H54 (cell line): ENCODE measurements at regions not wholly inside any gene's neighbourhood (a gene's known extent, or its start where the extent isn't known, plus 50 kb on each side); places are given as distances from the start of the nearest gene placed in this dataset.

ENCODE experiments used
- DNase-seq: peaks from one replicate; pipeline ENCODE4 v3.0.0; 2011; ENCODE audit warnings: low spot score, mixed read lengths; ENCODE audit not compliant: insufficient read length
- FAIRE-seq: peaks from 3 replicates; lab custom pipeline; 2011; peaks lifted over from hg19 to GRCh38; lab: Jason Lieb, UNC
- POLR2A ChIP-seq: IDR thresholded peaks from 2 replicates; pipeline ENCODE4 v1.6.1; 2011; ENCODE audit warnings: low read depth, mild to moderate bottlenecking, low read length

- no peak for TF ChIP-seq POLR2A
- no peak for FAIRE-seq
- DNase-seq, result no peak
Measured at GRCh38 chr4:126262665-126263064, 947.9 kb downstream of the FAT4 start.

- DNase-seq (peak; percentile 1), FAIRE-seq (peak; percentile 20)
- no peak for TF ChIP-seq POLR2A
Measured at GRCh38 chr4:126264839-126265238, 950.1 kb downstream of the FAT4 start.

GRCh38 chr4:126265888-126266287, 951.1 kb downstream of the FAT4 start:
- DNase-seq (no peak), FAIRE-seq (no peak)
- no peak for TF ChIP-seq POLR2A

- FAIRE-seq, result no peak
- TF ChIP-seq POLR2A, result no peak
- no peak for DNase-seq
Measured at GRCh38 chr4:126267689-126268088, 952.9 kb downstream of the FAT4 start.

- FAIRE-seq (no peak), DNase-seq (no peak)
- TF ChIP-seq POLR2A, result no peak
Measured at GRCh38 chr4:126268106-126268505, 953.4 kb downstream of the FAT4 start.

- no peak for TF ChIP-seq POLR2A
- DNase-seq, result no peak
- FAIRE-seq, result no peak
Measured at GRCh38 chr4:126269106-126269505, 954.4 kb downstream of the FAT4 start.

GRCh38 chr4:126271292-126271691, 956.5 kb downstream of the FAT4 start:
- TF ChIP-seq POLR2A, result no peak
- FAIRE-seq, result no peak
- DNase-seq, result no peak

GRCh38 chr4:126273746-126274145, 959.0 kb downstream of the FAT4 start:
- TF ChIP-seq POLR2A, result no peak
- DNase-seq, result no peak
- no peak for FAIRE-seq

- no peak for TF ChIP-seq POLR2A
- no peak for DNase-seq
- FAIRE-seq, result no peak
Measured at GRCh38 chr4:126291886-126292285, 977.1 kb downstream of the FAT4 start.

GRCh38 chr4:126298271-126298670, 983.5 kb downstream of the FAT4 start:
- no peak for FAIRE-seq
- DNase-seq, result no peak
- TF ChIP-seq POLR2A, result no peak

- no peak for TF ChIP-seq POLR2A
- DNase-seq (no peak), FAIRE-seq (no peak)
Measured at GRCh38 chr4:126306152-126306869, 991.6 kb downstream of the FAT4 start.

GRCh38 chr4:126318376-126318775, 1003.6 kb downstream of the FAT4 start:
- FAIRE-seq (no peak), DNase-seq (no peak)
- TF ChIP-seq POLR2A, result no peak

- DNase-seq (no peak), FAIRE-seq (no peak)
- no peak for TF ChIP-seq POLR2A
Measured at GRCh38 chr4:126328914-126329313, 1014.2 kb downstream of the FAT4 start.

- FAIRE-seq (no peak), DNase-seq (no peak)
Measured at GRCh38 chr4:126338548-126338947, 1023.8 kb downstream of the FAT4 start.

GRCh38 chr4:126341927-126342326, 1027.2 kb downstream of the FAT4 start:
- TF ChIP-seq POLR2A, result no peak
- DNase-seq (no peak), FAIRE-seq (no peak)

More at GRCh38 chr4:126338548-126338947, 1023.8 kb downstream of the FAT4 start:
- no peak for TF ChIP-seq POLR2A
